ENCODE measurements at regions not wholly inside any gene's neighbourhood (a gene's known extent, or its start where the extent isn't known, plus 50 kb on each side); places are given as distances from the start of the nearest gene placed in this dataset.

GRCh38 chr11:111045874-111046273 lies 199.7 kb upstream of the POU2AF2 start (continued):
- TF ChIP-seq E2F5 (CRISPR knock-in tag; IDR thresholded peaks at IDR 0.05) (no peak), ATF2 (CRISPR knock-in tag; IDR thresholded peaks at IDR 0.05; ENCODE audit: borderline replicate concordance, low read depth) (no peak), ZNF138 (CRISPR knock-in tag; conservative IDR thresholded peaks at IDR 0.05) (no peak), AFF4 (CRISPR knock-in tag; IDR thresholded peaks at IDR 0.05; ENCODE audit: borderline replicate concordance) (no peak)

- CTCF ChIA-PET: interaction anchor here (0.6 kb wide), 1 partner anchor 444 kb away, joined by 3 read pairs; no protein-coding TSS in a partner anchor
- Mint-ChIP-seq H3K27me3 (ENCODE audit: low read depth) (no peaks in the 10 kb centered on the region), H3K4me1 (peaks cover 26% of the 10 kb centered on the region), H3K27ac (no peak overlapping the region), H3K9me3 (peaks cover 7% of the 10 kb centered on the region), H3K36me3 (no peaks in the 10 kb centered on the region), H3K4me3 (no peak overlapping the region)
- no peak for DNase-seq (ENCODE audit: low spot score)
- peak; percentile 62 for ATAC-seq
- TF ChIP-seq PREB (CRISPR knock-in tag; IDR thresholded peaks at IDR 0.05; ENCODE audit: borderline replicate concordance) (no peak), ZNF671 (CRISPR knock-in tag; IDR thresholded peaks at IDR 0.05) (no peak), ZNF281 (CRISPR knock-in tag; IDR thresholded peaks at IDR 0.05) (no peak), TCF7 (CRISPR knock-in tag; IDR thresholded peaks at IDR 0.05; ENCODE audit: low read depth) (no peak), SOX15 (CRISPR knock-in tag; IDR thresholded peaks at IDR 0.05) (no peak), AFF4 (CRISPR knock-in tag; IDR thresholded peaks at IDR 0.05; ENCODE audit: borderline replicate concordance) (no peak), ARID4B (CRISPR knock-in tag; IDR thresholded peaks at IDR 0.05; ENCODE audit: borderline replicate concordance) (no peak), CDX4 (CRISPR knock-in tag; IDR thresholded peaks at IDR 0.05; ENCODE audit: borderline replicate concordance) (no peak), ZNF232 (CRISPR knock-in tag; IDR thresholded peaks at IDR 0.05) (no peak)
- POLR2A ChIA-PET: no interaction called here
Observed at GRCh38 chr11:111045407-111045803, 200.1 kb upstream of the POU2AF2 start.
